ENCODE measurements at regions not wholly inside any gene's neighbourhood (a gene's known extent, or its start where the extent isn't known, plus 50 kb on each side); places are given as distances from the start of the nearest gene placed in this dataset.

DNA sequence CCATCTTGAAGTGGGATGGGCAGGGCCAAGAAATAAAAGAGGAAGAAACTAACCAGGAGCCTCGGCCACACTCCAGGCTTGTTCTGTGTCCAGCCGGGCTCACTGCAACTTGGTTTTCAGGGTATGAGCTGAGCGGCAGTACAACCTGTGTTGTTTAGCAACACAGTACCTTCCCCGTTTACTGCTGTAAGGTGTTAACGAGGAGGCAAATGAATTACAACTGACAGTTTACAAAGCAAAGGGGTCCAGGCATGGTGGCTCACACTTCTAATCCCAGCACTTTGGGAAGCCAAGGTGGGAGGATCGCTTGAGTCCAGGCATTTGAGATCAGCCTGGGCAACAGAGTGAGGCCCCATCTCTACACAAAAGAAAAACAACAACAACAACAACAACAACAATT is 481.3 kb upstream of the SULF2 start:
- TF ChIP-seq, protein P1, sequence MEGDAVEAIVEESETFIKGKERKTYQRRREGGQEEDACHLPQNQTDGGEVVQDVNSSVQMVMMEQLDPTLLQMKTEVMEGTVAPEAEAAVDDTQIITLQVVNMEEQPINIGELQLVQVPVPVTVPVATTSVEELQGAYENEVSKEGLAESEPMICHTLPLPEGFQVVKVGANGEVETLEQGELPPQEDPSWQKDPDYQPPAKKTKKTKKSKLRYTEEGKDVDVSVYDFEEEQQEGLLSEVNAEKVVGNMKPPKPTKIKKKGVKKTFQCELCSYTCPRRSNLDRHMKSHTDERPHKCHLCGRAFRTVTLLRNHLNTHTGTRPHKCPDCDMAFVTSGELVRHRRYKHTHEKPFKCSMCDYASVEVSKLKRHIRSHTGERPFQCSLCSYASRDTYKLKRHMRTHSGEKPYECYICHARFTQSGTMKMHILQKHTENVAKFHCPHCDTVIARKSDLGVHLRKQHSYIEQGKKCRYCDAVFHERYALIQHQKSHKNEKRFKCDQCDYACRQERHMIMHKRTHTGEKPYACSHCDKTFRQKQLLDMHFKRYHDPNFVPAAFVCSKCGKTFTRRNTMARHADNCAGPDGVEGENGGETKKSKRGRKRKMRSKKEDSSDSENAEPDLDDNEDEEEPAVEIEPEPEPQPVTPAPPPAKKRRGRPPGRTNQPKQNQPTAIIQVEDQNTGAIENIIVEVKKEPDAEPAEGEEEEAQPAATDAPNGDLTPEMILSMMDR (IDR thresholded peaks at IDR 0.05; ENCODE audit: unreplicated experiment): no peak
- H3K4me1 Mint-ChIP-seq (ENCODE audit: low read depth): no peaks in the 10 kb centered on the region
- no peak overlapping the region for H3K4me3 Mint-ChIP-seq (ENCODE audit: low read depth)
- no peaks in the 10 kb centered on the region for H3K9me3 Mint-ChIP-seq (ENCODE audit: low read depth)
- no peaks in the 10 kb centered on the region for H3K36me3 Mint-ChIP-seq (ENCODE audit: insufficient read depth)
- no peak for DNase-seq (ENCODE audit: low spot score, unreplicated experiment)
- H3K27me3 Mint-ChIP-seq: peaks cover 18% of the 10 kb centered on the region
- H3K27ac Mint-ChIP-seq: no peak overlapping the region

DNA sequence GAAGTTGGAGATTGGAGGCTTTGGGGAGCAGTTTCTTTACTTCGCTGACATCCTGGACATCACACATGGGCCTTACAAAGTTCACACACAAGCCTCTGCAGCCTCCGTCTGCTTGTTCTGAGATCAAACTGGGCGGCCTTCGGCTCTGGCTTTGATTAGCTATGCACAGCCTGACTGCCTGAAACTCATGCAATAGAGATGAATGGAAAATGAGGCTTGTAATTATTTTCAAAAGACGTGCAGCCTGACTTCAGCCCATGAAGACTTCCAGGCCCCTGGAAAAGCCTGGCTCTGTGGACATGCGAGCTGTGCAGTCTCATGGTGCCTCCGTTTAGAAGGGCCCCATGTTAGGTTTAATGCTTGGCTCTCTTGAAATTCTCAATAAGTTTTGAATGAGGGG is 480.5 kb upstream of the SULF2 start:
- Mint-ChIP-seq H3K9me3 (ENCODE audit: low read depth) (no peaks in the 10 kb centered on the region), H3K4me1 (ENCODE audit: low read depth) (no peaks in the 10 kb centered on the region), H3K36me3 (ENCODE audit: insufficient read depth) (no peaks in the 10 kb centered on the region), H3K27me3 (peaks cover 18% of the 10 kb centered on the region), H3K27ac (no peak overlapping the region), H3K4me3 (ENCODE audit: low read depth) (no peak overlapping the region)
- TF ChIP-seq, protein P1 (IDR thresholded peaks at IDR 0.05; ENCODE audit: unreplicated experiment): no peak
- no peak for DNase-seq (ENCODE audit: low spot score, unreplicated experiment)

DNA sequence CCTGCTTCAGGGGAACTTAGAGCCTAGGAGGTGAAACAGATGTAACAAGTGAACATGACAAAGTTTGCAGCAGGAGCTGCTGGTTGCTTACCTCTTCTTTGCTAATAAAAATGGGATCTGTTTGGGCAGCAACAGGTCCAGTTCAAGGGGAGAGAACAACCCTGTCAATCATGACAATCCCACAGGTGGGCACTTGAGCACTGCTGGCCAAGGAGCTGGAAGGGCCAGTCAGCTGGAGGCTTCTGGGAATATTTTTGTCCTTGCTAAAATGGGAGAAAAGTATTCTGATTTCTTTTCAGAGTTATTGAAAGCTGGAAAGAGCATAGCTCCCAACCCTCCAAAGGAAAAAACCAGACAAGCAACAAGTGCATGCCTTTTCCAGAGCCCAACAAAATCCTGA is 477.7 kb upstream of the SULF2 start:
- Mint-ChIP-seq H3K27ac (no peak overlapping the region), H3K9me3 (ENCODE audit: low read depth) (no peaks in the 10 kb centered on the region), H3K4me1 (ENCODE audit: low read depth) (no peaks in the 10 kb centered on the region), H3K4me3 (ENCODE audit: low read depth) (no peak overlapping the region), H3K36me3 (ENCODE audit: insufficient read depth) (no peaks in the 10 kb centered on the region), H3K27me3 (peaks cover 12% of the 10 kb centered on the region)
- TF ChIP-seq, protein P1 (IDR thresholded peaks at IDR 0.05; ENCODE audit: unreplicated experiment): no peak
- no peak for DNase-seq (ENCODE audit: low spot score, unreplicated experiment)

DNA sequence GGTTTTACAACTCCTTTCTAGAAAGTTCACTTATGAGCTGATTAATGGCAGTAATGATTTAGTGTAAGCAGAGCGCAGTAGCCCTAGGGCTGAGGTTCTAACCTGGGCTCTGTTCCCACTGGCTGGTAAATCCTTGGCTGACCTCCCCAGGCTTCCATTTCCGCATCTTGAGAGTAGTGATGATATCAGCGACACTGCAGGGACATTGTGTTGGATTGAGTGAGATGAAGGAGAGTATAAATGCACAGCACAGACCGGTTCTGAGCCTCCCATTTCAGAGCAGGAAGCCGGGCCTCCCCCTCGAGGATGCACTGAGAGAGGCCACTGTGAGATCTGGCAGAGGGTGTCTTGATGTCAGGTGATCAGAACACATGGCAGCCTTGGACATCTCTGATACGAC is 477.2 kb upstream of the SULF2 start:
- TF ChIP-seq, protein P1 (IDR thresholded peaks at IDR 0.05; ENCODE audit: unreplicated experiment): no peak
- Mint-ChIP-seq H3K27ac (no peak overlapping the region), H3K4me1 (ENCODE audit: low read depth) (no peaks in the 10 kb centered on the region), H3K27me3 (peaks cover 12% of the 10 kb centered on the region), H3K36me3 (ENCODE audit: insufficient read depth) (no peaks in the 10 kb centered on the region), H3K9me3 (ENCODE audit: low read depth) (no peaks in the 10 kb centered on the region), H3K4me3 (ENCODE audit: low read depth) (no peak overlapping the region)
- DNase-seq (ENCODE audit: low spot score, unreplicated experiment): no peak

DNA sequence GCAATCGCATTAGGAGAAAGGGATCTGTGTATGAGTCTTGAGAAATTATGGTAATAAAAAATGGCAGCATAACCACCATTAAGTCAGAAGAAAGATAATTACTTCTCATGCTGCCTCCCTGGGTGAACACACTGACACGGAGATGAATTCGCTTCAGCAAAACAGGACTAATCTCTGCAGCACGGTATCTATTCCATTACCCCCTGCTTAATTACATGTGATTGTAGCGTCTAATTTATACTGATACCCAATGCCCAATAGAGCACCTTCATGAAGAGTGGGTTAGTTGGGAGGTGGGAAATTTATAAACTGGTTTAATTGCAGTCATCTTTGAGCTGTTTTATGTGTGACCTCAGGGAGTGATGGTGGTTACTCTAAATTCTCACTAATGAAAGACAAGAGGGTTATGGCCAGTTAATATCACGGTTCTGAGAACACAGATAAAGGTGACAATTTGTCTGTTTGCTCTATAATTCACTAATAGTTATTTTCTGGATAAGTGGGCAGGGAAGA is 476.2 kb upstream of the SULF2 start:
- Mint-ChIP-seq H3K4me1 (ENCODE audit: low read depth) (no peaks in the 10 kb centered on the region), H3K9me3 (ENCODE audit: low read depth) (peaks cover 7% of the 10 kb centered on the region), H3K4me3 (ENCODE audit: low read depth) (no peak overlapping the region), H3K27me3 (peaks cover 12% of the 10 kb centered on the region), H3K36me3 (ENCODE audit: insufficient read depth) (no peaks in the 10 kb centered on the region), H3K27ac (no peak overlapping the region)
- DNase-seq (ENCODE audit: low spot score, unreplicated experiment): no peak
- TF ChIP-seq, protein P1 (IDR thresholded peaks at IDR 0.05; ENCODE audit: unreplicated experiment): no peak

Data from progenitor cell of endocrine pancreas (in vitro differentiated cells).